RKO (cell line): ENCODE measurements at regions not wholly inside any gene's neighbourhood (a gene's known extent, or its start where the extent isn't known, plus 50 kb on each side); places are given as distances from the start of the nearest gene placed in this dataset.
"Not testable (repeated sequence)": the region's sequence is repeated elsewhere in the genome, so short reads cannot be mapped to it uniquely, and the experiment has no call there.

Source experiments
- DNase-seq: peaks from one replicate; pipeline ENCODE4 v3.0.0-alpha.2; 2016; ENCODE audit warnings: low spot score

DNA sequence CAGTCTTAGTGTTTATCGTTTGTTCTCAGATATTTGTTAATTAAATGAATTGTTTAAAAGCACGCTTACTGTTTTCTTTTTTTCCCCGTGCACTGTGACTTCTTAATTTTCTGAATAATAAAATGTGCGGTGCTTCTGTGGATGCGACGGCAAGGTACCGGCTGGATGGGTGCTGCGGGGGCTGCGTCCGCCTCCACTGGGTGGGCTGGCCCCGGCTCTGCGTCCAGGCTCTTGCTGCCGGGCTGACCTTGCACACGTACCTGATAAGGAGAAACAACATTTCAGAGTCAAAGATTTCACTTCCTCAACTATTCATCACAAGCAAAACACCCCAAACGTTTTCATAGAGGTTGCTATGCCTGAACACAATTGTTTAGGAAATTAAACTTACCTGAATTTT lies 404.0 kb upstream of the IRX1 start:
- no peak for DNase-seq

DNA sequence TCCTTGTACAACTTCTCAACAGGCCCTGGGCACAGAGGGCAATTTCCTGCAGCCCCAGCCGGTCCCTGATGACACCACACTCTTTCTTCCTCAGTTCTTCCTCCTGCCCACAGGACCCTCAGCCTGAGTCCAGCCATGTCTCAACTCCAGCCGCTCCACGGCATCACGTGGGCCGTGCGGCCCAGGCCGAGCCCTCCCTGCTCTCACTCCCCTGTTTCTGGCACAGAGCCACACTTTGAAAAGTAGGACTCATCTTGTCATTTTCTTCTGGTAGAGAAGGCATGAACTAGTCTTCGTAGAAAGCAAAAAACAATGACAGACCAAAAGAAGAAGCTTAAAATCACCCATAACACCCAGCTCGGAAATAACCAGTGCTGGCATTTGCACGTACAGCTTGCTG lies 404.7 kb upstream of the IRX1 start:
- DNase-seq, result no peak

DNA sequence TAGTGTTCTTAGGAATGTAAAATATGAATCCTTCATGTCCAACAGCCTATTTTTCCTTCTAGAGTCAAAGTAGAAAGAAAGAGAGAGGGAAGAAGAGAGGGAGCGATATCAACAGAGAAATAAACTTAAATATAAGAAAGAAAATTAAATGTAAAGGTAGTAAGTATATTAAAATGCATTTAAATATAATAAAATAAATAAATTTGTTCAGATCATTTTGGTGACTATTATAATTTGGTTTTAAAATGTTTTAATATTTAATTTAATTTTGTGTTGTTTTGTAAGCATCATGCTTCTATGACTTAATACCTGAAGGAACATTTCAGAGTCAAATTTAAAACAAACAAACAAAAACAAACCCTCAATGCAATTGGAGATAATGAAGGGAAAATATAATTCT lies 405.2 kb upstream of the IRX1 start:
- no peak for DNase-seq

DNA sequence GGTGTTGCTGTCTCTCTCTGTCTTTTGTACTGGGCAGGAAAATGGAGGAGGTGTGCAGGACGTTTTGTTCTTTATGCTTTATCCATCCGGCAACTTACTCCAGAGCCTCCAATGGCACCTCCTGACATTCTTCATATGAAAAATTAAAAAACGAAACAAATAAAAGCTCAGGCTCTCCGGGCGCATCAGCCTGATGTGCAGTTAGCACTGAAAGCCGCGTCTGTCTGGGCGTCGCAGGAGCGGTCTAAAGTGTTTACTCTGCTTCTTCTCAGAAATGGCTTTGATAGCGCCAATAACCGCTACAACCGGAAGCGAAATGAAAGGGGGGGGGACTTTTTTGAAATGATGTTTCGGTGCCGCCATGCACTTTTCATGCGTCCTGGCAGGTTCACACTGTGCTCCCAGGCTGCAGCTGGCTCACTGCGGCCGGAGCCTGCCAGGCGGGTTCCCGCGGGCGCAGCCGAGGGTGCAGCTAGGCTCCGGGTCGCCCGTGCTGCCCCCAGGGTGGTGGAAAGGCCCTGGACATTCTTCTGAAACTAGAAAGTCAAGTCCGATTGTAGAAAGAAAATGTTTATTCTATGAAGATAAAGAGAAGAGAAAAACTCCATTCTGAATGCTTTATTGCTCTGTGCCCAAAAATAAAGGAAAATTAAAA lies 407.7 kb upstream of the IRX1 start:
- DNase-seq, result no peak

DNA sequence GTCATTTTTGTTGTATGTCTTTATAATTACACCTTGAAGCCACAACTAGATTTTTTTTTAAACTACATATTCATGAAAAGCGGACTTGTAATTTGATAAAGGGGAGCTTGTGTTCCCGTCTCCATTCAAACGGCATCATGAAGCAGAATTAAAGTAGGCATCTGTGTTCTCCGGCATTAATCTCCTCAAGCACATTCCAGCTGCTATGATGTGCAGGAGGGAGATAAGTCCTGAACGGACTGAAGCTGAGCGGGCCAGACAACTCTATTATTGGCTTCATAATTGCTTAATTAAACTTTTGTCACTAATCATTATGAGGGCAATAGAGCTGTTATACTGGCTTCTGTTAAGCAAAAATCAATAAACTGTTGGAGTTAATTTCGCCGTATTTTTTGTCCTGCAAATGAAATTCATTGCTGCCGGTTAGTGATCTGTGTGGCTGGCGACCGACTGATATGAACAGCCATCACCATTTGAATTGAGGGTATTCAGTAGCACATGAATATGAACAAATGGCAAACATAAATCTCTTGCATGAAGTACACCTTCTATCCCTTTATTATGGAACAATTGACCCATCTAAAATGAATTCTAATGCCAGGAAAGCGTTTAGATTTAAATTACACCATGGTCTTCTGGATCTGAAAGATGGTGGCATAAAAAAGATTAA lies 408.8 kb upstream of the IRX1 start:
- no peak for DNase-seq

DNA sequence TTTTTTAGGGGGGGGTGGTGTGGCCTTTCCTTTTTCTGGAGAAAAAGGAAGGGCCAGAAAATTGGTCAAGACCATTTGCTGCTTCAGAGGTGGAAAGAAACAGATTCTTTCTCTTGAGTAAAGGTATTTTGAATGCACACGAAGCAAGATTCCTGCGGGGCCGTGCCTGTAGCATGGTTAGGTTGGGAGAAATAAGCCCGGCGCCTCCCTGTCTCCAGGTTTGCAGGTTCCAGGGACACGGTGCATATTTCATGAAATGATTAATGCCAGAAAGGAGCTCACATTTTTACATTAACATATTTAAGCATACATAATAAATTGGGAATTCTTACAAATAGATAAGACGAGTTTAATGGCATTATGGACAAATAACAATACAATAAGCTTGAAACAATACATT lies 409.5 kb upstream of the IRX1 start:
- DNase-seq, result no peak

DNA sequence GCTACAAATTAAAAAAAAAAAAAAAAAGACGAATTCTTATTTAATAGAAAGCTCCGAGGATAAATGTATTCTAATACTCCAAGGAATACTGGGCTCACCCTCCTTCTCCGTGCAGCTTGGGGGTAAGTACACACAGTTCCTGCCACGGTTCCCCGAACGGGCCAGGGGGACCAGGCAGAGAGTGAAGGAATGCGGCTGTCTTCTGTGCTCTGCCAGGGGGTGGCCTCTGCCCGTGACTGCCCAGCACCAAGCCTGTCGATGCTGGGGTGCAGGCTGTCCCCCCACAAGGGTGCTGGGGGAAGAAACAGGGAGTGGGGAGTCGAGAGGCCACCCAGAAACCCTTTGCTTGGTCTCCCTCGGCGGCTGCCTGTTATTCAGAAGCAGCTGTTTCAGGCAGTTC lies 410.1 kb upstream of the IRX1 start:
- DNase-seq, result no peak

DNA sequence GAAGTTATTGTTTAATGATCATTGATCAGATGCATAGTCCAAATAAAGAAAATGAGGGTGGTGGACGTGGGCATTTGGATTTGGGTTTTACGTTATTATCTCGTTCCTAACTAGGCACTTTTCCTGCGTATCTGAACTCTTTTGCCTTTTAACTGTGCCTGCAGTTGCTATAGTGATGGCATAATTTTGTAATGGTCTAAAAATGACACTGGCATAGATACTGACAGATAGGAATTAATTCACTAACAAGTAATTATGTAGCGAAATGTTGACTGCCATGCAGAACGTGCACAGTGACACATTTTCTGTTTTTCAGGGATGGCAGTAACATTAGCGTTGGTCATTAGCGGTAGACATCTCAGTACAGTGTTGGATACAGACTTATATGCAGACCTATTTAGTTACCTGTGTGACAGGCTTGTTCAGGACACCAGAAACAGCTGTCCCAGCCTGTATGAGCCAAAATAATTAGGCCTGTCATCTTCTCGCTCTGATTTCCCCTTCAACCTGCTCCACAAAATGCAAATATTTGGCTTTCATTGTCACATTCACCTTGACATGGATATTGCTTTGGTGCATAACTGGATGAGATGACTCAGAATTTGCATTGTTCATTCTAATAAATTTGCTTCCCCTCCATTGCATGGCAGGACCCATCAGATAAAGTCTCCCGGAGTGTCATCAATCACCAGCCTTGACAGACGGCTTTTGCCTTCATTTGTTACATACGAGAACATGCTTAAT lies 413.3 kb upstream of the IRX1 start:
- no peak for DNase-seq

GRCh38 chr5:3181671-3182070 lies 414.0 kb upstream of the IRX1 start:
- no peak for DNase-seq

DNA sequence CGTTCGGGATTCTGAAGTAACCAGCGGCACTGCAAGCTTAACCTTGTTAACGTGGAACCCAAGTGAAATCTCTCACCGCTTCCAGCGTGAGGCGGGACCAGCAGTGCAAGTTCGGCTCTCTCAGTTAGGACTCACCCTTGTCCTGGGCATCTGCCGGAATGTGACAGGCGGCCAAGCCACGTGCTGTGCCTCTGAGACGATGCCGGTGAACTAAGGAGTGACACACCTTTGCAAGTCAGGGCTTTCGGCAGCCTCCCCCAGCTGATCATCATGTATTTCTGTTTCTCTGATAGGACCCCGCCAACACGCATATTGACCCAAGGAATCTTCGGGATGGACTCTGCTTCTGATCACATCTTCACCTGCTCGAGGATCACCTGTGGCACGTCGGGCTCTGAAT lies 415.0 kb upstream of the IRX1 start:
- no peak for DNase-seq

GRCh38 chr5:3179220-3179619 lies 416.4 kb upstream of the IRX1 start:
- no peak for DNase-seq

GRCh38 chr5:3177338-3177737 lies 418.3 kb upstream of the IRX1 start:
- no peak for DNase-seq

DNA sequence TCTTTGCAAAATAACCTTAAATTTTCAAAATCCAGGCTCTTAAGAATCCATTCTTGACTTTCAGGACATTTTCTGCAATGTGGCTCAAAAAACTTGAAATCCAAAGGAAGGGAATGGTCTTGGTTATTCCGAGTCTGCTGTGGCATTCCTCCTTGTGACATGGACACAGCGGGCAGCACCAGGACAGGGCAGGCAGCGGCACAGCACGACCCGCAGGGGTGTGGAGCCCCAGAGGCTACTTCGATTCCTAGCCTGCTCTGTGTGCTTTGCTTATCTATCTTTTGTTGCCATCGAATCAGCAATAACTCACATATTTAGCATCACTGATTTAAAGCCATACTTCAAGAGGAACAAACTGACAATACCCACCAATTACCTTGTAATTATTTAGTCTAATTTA lies 420.2 kb upstream of the IRX1 start:
- no peak for DNase-seq

GRCh38 chr5:3167473-3167872 lies 416.0 kb upstream of the IRX2 start:
- DNase-seq, result no peak

GRCh38 chr5:3163626-3164025 lies 412.1 kb upstream of the IRX2 start:
- DNase-seq, result no peak

DNA sequence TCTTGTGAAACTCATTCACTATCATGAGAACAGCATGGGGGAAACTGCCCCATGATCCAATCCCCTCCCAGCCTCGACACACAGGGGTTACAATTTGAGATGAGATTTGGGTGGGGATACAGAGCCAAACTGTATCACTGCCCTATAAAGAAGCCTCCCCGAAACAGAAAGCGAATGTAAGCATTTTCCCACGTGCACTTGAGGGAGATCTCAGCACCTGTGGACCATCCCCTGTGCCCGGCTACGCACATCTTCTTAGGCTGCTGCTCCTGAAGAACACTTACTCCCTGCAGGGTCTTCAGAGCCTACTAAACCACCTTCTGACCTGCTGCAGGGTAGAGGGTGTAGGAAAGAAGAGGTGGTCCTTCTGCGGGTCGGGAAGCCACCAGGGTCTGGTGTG lies 410.2 kb upstream of the IRX2 start:
- DNase-seq, result no peak

DNA sequence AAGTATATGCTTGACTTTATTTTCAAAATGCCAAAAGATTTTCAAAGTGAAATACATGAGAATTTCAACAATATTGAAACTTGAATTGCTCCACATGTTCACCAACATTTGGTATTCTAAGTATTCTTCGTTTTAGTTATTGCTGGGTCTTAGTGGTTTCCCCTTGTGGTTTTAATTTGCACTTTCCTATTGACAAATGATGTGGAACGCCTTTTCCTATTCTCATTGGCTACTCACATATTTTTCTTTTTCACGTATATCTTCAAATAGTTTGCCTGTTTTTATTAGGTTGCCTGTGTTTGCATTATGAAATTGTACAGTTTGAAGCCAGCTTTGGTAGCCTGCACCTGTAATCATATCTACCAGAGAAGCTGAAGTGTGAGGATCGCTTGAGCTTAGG lies 405.7 kb upstream of the IRX2 start:
- no peak for DNase-seq

- DNase-seq, result no peak
These were observed 404.2 kb upstream of the IRX2 start for GRCh38 chr5:3155717-3156116.

GRCh38 chr5:3155046-3155445 lies 403.6 kb upstream of the IRX2 start:
- no peak for DNase-seq

DNA sequence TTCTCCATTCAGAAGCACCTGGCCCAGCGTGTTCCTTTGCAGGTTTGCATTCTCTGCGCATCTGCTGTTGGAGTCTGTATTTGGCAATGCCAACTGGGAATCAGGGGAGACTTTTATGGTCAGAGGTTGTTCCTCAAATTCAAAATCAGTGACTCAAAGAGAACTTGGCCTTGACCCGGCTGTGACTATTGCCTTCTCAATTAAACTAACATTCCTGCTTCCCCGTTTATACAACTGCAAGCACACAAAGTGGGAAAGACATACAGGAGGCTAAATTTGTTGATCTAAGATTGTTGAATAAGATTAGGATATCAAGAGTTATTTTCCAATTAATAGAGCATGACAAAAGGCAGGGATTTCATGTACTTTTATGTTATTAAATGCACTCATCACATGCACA lies 402.4 kb upstream of the IRX2 start:
- DNase-seq, result no peak

- no peak for DNase-seq
These were observed 401.9 kb upstream of the IRX2 start for GRCh38 chr5:3153226-3153858.

GRCh38 chr5:3149899-3150298 lies 398.4 kb upstream of the IRX2 start:
- DNase-seq, result no peak

DNA sequence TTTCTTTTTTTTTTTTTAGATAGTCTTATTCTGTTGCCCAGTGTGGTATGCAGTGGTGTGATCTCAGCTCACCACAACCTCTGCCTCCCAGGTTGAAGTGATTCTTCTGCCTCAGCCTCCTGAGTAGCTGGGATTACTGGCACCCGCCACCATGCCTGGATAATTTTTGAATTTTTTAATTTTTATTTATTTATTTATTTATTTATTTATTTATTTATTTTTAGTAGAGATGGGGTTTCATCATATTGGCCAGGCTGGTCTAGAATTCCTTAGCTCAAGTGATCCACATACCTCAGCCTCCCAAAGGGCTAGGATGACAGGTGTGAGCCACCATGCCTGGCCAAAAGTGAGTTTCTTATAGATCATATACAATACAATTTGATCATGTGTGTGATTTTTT lies 395.9 kb upstream of the IRX2 start:
- DNase-seq, result not testable (repeated sequence)
